Activated T-helper 17 cell treated with anti-CD3 and anti-CD28 coated beads, Interleukin-2, amount 50 U/mL, for 72 hours (primary cell): ENCODE measurements at regions not wholly inside any gene's neighbourhood (a gene's known extent, or its start where the extent isn't known, plus 50 kb on each side); places are given as distances from the start of the nearest gene placed in this dataset.
"Not testable (repeated sequence)": the region's sequence is repeated elsewhere in the genome, so short reads cannot be mapped to it uniquely, and the experiment has no call there.

Experiments used
- ATAC-seq: fragments of 150-1000 bp; cut with Tn5 transposase; replicated peaks from 2 replicates; pipeline ENCODE4 v1.10.0; 2021; ENCODE audit warnings: mild to moderate bottlenecking, moderate library complexity
- H3K27ac Mint-ChIP-seq: one replicate; pipeline ENCODE4 v1.8.0; 2022; ENCODE audit warnings: mixed read lengths
- H3K27me3 Mint-ChIP-seq: one replicate; pipeline ENCODE4 v1.8.0; 2022; ENCODE audit warnings: mixed read lengths
- H3K36me3 Mint-ChIP-seq: one replicate; pipeline ENCODE4 v1.8.0; 2022; ENCODE audit warnings: low read depth, mild to moderate bottlenecking, mixed read lengths
- H3K4me1 Mint-ChIP-seq: one replicate; pipeline ENCODE4 v1.8.0; 2022; ENCODE audit warnings: mixed read lengths
- H3K4me3 Mint-ChIP-seq: one replicate; pipeline ENCODE4 v1.8.0; 2022; ENCODE audit warnings: mild to moderate bottlenecking, mixed read lengths
- H3K9me3 Mint-ChIP-seq: one replicate; pipeline ENCODE4 v1.8.0; 2022; ENCODE audit warnings: mixed read lengths

DNA sequence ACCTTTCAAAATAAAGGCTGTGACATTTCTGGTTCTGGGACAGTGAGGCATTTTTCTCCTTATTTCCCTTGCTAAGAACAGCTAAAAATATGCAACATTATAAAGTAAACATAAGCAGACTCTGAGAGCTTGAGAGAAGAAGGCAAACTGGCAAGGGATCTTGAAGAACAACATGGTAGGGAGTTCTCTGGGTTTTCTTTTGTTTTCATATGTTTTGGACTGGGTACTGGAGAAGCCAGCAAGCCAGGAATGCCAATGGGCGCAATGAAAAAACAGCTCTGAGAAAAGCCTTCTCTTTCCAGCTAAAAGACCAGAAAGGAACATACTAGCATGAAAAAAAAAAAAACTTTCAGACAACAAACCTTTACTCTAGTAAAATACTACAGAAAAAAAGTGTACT is 351.4 kb upstream of the HS6ST1 start:
- no peaks in the 10 kb centered on the region for H3K36me3 Mint-ChIP-seq
- no peak overlapping the region for H3K4me3 Mint-ChIP-seq
- ATAC-seq: no peak
- peaks cover 24% of the 10 kb centered on the region for H3K27me3 Mint-ChIP-seq
- no peaks in the 10 kb centered on the region for H3K9me3 Mint-ChIP-seq
- H3K27ac Mint-ChIP-seq: no peak overlapping the region
- H3K4me1 Mint-ChIP-seq: no peaks in the 10 kb centered on the region

DNA sequence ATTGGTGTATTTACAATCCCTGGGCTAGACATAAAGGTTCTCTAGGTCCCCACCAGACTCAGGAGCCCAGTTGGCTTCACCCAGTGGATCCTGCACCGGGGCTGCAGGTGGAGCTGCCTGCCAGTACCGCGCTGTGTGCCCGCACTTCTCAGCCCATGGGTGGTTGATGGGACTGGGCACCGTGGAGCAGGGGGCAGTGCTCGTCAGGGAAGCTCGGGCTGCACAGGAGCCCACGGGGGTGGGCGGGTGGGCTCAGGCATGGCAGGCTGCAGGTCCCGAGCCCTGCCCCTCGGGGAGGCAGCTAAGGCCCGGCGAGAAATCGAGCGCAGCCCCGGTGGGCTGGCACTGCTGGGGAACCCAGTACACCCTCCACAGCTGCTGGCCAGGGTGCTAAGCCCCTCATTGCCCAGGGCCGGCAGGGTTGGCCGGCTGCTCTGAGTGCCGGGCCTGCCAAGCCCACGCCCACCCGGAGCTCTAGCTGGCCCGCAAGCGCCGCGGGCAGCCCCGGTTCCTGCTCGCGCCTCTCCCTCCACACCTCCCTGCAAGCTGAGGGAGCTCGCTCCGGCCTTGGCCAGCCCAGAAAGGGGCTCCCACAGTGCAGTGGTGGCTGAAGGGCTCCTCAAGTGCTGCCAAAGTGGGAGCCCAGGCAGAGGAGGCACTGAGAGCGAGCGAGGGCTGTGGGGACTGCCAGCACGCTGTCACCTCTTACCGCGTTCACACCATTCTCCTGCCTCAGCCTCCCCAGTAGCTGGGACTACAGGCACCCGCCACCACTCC is 353.5 kb upstream of the HS6ST1 start:
- H3K4me1 Mint-ChIP-seq, H3K9me3 Mint-ChIP-seq, H3K4me3 Mint-ChIP-seq, H3K36me3 Mint-ChIP-seq, H3K27ac Mint-ChIP-seq, ATAC-seq: not testable (repeated sequence)
- peaks cover 11% of the 10 kb centered on the region for H3K27me3 Mint-ChIP-seq

GRCh38 chr2:128679680-128680079 is 361.0 kb upstream of the HS6ST1 start:
- not testable (repeated sequence) for H3K9me3 Mint-ChIP-seq, H3K4me3 Mint-ChIP-seq, H3K36me3 Mint-ChIP-seq, H3K27ac Mint-ChIP-seq, H3K27me3 Mint-ChIP-seq, ATAC-seq, H3K4me1 Mint-ChIP-seq

DNA sequence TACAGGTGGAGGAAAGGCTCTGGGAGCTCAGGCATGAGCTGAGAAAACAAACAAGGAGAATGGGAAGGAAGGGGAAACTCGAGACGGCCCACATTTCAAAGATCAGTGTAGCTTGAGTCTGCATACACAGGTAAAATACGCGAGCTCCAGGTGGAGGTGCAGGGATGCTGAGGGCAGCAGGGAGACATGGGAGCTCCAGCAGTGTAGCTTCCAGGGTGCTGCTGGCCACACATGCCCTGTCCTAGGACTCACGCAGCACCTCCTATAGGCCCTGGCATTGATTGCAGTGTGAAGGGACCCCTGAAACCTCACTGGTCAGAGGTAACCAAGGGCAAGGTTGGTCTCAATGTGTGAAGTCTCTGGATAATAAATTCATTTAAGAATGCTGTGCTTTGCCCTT is 362.8 kb upstream of the HS6ST1 start:
- no peaks in the 10 kb centered on the region for H3K9me3 Mint-ChIP-seq
- H3K4me1 Mint-ChIP-seq: no peaks in the 10 kb centered on the region
- H3K4me3 Mint-ChIP-seq: no peak overlapping the region
- no peaks in the 10 kb centered on the region for H3K27me3 Mint-ChIP-seq
- no peak for ATAC-seq
- H3K36me3 Mint-ChIP-seq: no peaks in the 10 kb centered on the region
- no peak overlapping the region for H3K27ac Mint-ChIP-seq

GRCh38 chr2:128682266-128682665 is 363.6 kb upstream of the HS6ST1 start:
- Mint-ChIP-seq H3K27me3 (no peaks in the 10 kb centered on the region), H3K4me3 (no peak overlapping the region), H3K27ac (no peak overlapping the region), H3K9me3 (no peaks in the 10 kb centered on the region), H3K36me3 (no peaks in the 10 kb centered on the region), H3K4me1 (no peaks in the 10 kb centered on the region)
- no peak for ATAC-seq

- Mint-ChIP-seq H3K36me3 (no peaks in the 10 kb centered on the region), H3K27me3 (no peaks in the 10 kb centered on the region), H3K27ac (no peak overlapping the region), H3K9me3 (no peaks in the 10 kb centered on the region), H3K4me1 (no peaks in the 10 kb centered on the region), H3K4me3 (no peak overlapping the region)
- ATAC-seq: no peak
Observed at GRCh38 chr2:128682729-128683284, 364.1 kb upstream of the HS6ST1 start.

- Mint-ChIP-seq H3K4me1 (no peaks in the 10 kb centered on the region), H3K27me3 (no peaks in the 10 kb centered on the region), H3K9me3 (no peaks in the 10 kb centered on the region), H3K4me3 (no peak overlapping the region), H3K36me3 (no peaks in the 10 kb centered on the region), H3K27ac (no peak overlapping the region)
- ATAC-seq: no peak
Observed at GRCh38 chr2:128684523-128684922, 365.9 kb upstream of the HS6ST1 start.

DNA sequence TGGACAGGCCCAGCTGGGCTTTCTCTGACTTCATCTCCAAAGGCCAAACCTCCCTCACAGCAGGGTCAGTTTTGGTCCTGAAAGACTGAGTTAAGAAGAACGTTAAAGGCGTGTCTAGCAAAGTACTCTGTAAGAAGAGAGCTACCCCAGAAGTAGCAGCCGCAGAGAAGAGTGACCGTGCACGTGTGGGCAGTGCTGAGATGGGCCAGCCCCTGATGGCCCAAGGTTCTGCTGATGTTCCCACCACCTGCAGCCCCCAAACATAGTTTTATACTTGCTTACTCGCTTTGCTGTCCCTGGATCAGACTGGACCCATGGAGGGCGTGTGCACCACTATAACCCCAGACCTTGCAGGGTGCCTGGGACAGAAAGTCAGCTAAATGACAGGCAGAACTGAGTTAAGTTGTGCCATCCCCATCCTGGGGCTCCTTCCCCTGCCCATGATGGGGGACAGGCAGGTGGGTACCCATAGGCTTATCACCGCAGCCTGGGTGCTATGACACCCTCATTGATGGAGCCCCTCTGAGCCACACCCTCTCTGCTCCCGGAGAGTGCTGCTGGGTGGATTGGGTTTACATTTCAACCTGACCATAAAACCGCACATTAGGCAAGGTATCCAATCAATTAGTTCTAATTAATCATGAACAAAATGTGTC is 367.3 kb upstream of the HS6ST1 start:
- Mint-ChIP-seq H3K27ac (no peak overlapping the region), H3K4me3 (no peak overlapping the region), H3K27me3 (no peaks in the 10 kb centered on the region), H3K36me3 (no peaks in the 10 kb centered on the region), H3K4me1 (no peaks in the 10 kb centered on the region), H3K9me3 (no peaks in the 10 kb centered on the region)
- ATAC-seq: no peak

GRCh38 chr2:128686497-128686859 is 367.8 kb upstream of the HS6ST1 start:
- H3K4me3 Mint-ChIP-seq: no peak overlapping the region
- H3K4me1 Mint-ChIP-seq: no peaks in the 10 kb centered on the region
- H3K27me3 Mint-ChIP-seq: no peaks in the 10 kb centered on the region
- H3K9me3 Mint-ChIP-seq: no peaks in the 10 kb centered on the region
- H3K36me3 Mint-ChIP-seq: no peaks in the 10 kb centered on the region
- no peak overlapping the region for H3K27ac Mint-ChIP-seq
- ATAC-seq: no peak

DNA sequence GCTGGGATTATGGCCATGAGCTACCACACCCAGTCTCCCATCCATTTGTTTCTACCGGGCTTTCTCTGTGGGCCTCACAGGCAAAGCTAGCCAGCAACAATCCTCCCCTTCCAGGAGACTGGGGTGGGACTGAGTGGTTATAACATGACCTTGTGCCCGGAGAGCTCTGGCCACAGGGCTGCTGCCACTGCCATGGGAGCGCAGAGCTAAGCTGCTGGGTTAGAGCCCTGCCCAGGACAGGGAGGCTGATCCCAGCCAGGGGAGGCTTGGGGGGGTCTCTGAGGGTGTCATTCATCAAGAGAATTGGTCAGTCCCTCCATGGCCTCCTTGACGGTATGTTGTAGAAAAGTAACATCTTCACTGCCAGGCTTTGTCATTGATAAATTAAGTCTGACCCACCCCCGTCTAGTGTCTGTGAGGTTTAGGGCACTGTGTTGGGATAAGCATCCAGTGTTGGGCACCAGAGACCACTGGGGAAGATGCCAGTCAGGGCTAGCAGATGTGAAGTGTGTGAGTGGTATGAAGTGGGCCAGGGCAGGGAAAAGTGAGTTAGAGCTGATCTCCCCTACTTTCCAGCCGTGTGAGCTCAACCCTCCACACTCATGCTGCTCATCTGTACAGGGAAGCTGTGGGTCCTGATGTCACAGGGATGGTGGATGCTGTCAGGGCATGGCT is 368.4 kb upstream of the HS6ST1 start:
- H3K36me3 Mint-ChIP-seq: no peaks in the 10 kb centered on the region
- no peaks in the 10 kb centered on the region for H3K9me3 Mint-ChIP-seq
- no peak for ATAC-seq

GRCh38 chr2:128687565-128687964 is 368.9 kb upstream of the HS6ST1 start:
- no peaks in the 10 kb centered on the region for H3K36me3 Mint-ChIP-seq
- no peaks in the 10 kb centered on the region for H3K27me3 Mint-ChIP-seq
- H3K9me3 Mint-ChIP-seq: no peaks in the 10 kb centered on the region
- no peak for ATAC-seq
- H3K4me1 Mint-ChIP-seq: no peaks in the 10 kb centered on the region
- no peak overlapping the region for H3K4me3 Mint-ChIP-seq
- H3K27ac Mint-ChIP-seq: no peak overlapping the region

More for the DNA sequence above, 368.4 kb upstream of the HS6ST1 start:
- Mint-ChIP-seq H3K4me1 (no peaks in the 10 kb centered on the region), H3K27me3 (no peaks in the 10 kb centered on the region), H3K27ac (no peak overlapping the region), H3K4me3 (no peak overlapping the region)

GRCh38 chr2:128689971-128690370 is 371.3 kb upstream of the HS6ST1 start:
- Mint-ChIP-seq H3K36me3 (no peaks in the 10 kb centered on the region), H3K4me3 (no peak overlapping the region), H3K9me3 (no peaks in the 10 kb centered on the region), H3K4me1 (no peaks in the 10 kb centered on the region), H3K27ac (no peak overlapping the region), H3K27me3 (no peaks in the 10 kb centered on the region)
- ATAC-seq: no peak

GRCh38 chr2:128690431-128690830 is 371.8 kb upstream of the HS6ST1 start:
- Mint-ChIP-seq H3K27ac (no peak overlapping the region), H3K36me3 (no peaks in the 10 kb centered on the region), H3K27me3 (no peaks in the 10 kb centered on the region), H3K4me3 (no peak overlapping the region), H3K9me3 (no peaks in the 10 kb centered on the region), H3K4me1 (no peaks in the 10 kb centered on the region)
- no peak for ATAC-seq

DNA sequence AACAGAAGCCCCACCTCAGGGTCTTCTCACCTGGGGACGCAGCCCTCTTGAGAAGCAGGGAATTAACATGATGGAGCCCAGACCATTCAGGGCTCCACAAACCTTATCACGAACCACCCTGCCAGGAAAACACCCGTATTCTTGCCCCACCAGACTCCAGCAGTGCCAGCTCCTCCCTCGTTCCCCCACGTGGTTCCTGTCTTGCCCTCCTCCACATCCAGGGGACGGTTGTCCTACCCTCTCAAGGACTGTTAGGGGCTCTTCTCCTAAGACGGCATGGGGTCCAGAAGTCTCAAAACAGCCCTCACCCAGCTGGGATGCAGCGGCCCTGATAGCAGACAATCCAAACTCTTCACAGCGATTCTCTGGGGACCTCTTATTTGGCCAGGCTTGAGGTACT is 372.2 kb upstream of the HS6ST1 start:
- H3K27me3 Mint-ChIP-seq: no peaks in the 10 kb centered on the region
- no peaks in the 10 kb centered on the region for H3K9me3 Mint-ChIP-seq

DNA sequence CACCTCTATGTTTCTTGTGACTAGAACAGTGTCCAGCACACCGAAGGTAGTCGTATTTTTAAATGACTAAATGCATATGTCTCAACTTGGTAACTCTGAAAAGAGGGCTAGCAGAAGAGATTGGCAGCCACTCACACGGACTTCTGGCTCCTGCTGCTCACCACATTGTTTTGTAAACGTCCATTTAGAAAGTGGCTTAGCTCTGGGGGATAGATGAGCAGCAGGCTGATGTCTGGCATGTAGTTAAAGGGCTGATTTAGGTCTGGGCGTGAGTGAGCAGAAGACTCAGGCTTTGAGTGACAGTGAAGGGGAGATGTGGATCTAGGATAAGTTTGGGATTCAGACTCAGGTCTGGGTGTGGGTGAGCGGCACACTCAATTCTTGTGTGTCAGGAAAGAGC is 372.9 kb upstream of the HS6ST1 start:
- Mint-ChIP-seq H3K36me3 (no peaks in the 10 kb centered on the region), H3K9me3 (no peaks in the 10 kb centered on the region), H3K27me3 (no peaks in the 10 kb centered on the region), H3K4me1 (no peaks in the 10 kb centered on the region), H3K27ac (no peak overlapping the region), H3K4me3 (no peak overlapping the region)
- ATAC-seq: no peak

More for the DNA sequence above, 372.2 kb upstream of the HS6ST1 start:
- no peaks in the 10 kb centered on the region for H3K36me3 Mint-ChIP-seq
- ATAC-seq: no peak
- H3K27ac Mint-ChIP-seq: no peak overlapping the region
- H3K4me3 Mint-ChIP-seq: no peak overlapping the region
- H3K4me1 Mint-ChIP-seq: no peaks in the 10 kb centered on the region
